Kidney epithelial cell (primary cell): ENCODE measurements at regions not wholly inside any gene's neighbourhood (a gene's known extent, or its start where the extent isn't known, plus 50 kb on each side); places are given as distances from the start of the nearest gene placed in this dataset.

Experiments
- DNase-seq: peaks from one replicate; pipeline ENCODE4 v3.0.0-alpha.2; 2010; ENCODE audit warnings: low read depth
- H3K27me3 ChIP-seq: 2 replicates; pipeline ENCODE4 v1.6.0; 2011; ENCODE audit warnings: low read length; ENCODE audit not compliant: control insufficient read depth, insufficient read depth
- H3K36me3 ChIP-seq: 2 replicates; pipeline ENCODE4 v1.5.1; 2011; ENCODE audit warnings: low read length; ENCODE audit not compliant: control insufficient read depth, insufficient read depth
- H3K4me3 ChIP-seq: 2 replicates; pipeline ENCODE4 v1.5.1; 2011; ENCODE audit warnings: low read depth, mild to moderate bottlenecking, control low read depth, low read length
- TF ChIP-seq, protein P1 (sequence below): IDR thresholded peaks from 2 replicates; pipeline ENCODE4 v1.5.1; 2011; ENCODE audit warnings: mild to moderate bottlenecking, moderate library complexity, low read length, control low read depth, inconsistent platforms; ENCODE audit not compliant: insufficient read depth, poor library complexity, severe bottlenecking

- TF ChIP-seq, protein P1, sequence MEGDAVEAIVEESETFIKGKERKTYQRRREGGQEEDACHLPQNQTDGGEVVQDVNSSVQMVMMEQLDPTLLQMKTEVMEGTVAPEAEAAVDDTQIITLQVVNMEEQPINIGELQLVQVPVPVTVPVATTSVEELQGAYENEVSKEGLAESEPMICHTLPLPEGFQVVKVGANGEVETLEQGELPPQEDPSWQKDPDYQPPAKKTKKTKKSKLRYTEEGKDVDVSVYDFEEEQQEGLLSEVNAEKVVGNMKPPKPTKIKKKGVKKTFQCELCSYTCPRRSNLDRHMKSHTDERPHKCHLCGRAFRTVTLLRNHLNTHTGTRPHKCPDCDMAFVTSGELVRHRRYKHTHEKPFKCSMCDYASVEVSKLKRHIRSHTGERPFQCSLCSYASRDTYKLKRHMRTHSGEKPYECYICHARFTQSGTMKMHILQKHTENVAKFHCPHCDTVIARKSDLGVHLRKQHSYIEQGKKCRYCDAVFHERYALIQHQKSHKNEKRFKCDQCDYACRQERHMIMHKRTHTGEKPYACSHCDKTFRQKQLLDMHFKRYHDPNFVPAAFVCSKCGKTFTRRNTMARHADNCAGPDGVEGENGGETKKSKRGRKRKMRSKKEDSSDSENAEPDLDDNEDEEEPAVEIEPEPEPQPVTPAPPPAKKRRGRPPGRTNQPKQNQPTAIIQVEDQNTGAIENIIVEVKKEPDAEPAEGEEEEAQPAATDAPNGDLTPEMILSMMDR: no peak
- no peak overlapping the region for H3K4me3 ChIP-seq
- H3K36me3 ChIP-seq: no peaks in the 10 kb centered on the region
- H3K27me3 ChIP-seq: no peaks in the 10 kb centered on the region
- DNase-seq: no peak
Observed at GRCh38 chr2:41911033-41911432, 136.8 kb upstream of the PKDCC start.

- Histone ChIP-seq H3K27me3 (no peaks in the 10 kb centered on the region), H3K36me3 (no peaks in the 10 kb centered on the region)
Observed at GRCh38 chr2:41912337-41912736, 135.5 kb upstream of the PKDCC start.

DNA sequence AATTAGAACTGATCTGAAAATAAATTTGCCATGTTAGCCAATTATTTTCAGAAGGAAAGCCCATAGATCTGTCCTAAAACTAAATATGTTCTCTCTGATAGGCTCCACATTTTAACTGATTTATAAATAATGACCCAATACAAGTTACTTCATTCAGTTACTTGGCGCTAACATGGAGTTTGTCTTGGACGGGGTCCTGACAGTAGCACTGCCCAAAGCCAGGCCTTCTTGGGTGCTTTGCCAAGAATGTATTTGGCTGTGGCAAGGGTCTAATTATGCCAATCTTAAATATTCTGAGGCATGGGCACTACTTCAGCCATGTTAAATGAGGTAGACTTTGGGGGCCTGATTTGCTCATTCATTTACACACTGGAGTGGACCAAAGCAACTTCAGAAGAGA lies 135.0 kb upstream of the PKDCC start:
- no peak overlapping the region for H3K4me3 ChIP-seq
- H3K27me3 ChIP-seq: no peaks in the 10 kb centered on the region
- TF ChIP-seq, protein P1: no peak
- no peaks in the 10 kb centered on the region for H3K36me3 ChIP-seq
- no peak for DNase-seq

More at GRCh38 chr2:41912337-41912736, 135.5 kb upstream of the PKDCC start:
- H3K4me3 ChIP-seq: no peak overlapping the region
- TF ChIP-seq, protein P1: no peak
- no peak for DNase-seq

- Histone ChIP-seq H3K36me3 (no peaks in the 10 kb centered on the region), H3K27me3 (no peaks in the 10 kb centered on the region), H3K4me3 (no peak overlapping the region)
- TF ChIP-seq, protein P1: no peak
- DNase-seq: no peak
Observed at GRCh38 chr2:41913311-41913710, 134.5 kb upstream of the PKDCC start.

DNA sequence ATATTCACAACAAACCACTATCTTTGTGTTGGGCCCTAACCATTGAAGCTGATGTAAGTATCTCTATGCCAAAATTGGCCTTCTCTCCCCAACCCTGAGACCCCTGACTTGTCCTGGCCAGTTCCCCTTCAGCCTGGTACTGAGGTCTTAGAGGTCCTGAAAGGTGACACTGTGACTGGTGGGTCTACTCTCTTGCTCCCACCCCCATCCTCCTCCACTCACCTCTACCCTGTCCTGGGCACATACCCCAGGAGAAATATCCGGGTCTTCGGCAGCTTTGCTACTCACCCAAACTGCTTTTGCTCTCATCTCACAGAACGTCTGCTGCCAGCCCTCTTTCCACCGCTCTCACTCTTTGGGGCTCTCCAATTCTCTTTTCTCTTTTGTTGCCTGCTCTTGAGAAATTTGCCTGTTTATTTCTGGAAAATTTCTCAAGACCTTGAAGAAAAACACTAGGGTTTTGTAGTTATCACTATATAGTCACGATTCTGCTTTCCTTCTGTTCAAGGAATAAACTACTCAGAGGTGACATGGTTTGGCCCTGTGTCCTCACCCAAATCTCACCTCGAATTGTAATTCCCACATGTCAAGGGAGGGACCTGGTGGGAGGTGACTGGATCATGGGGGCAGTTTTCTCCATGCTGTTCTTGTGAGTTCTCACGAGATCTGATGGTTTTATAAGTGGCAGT lies 133.8 kb upstream of the PKDCC start:
- no peaks in the 10 kb centered on the region for H3K36me3 ChIP-seq
- no peaks in the 10 kb centered on the region for H3K27me3 ChIP-seq
- no peak for DNase-seq
- TF ChIP-seq, protein P1: no peak
- H3K4me3 ChIP-seq: no peak overlapping the region

- H3K27me3 ChIP-seq: no peaks in the 10 kb centered on the region
- H3K36me3 ChIP-seq: no peaks in the 10 kb centered on the region
- DNase-seq: no peak
- TF ChIP-seq, protein P1: no peak
- no peak overlapping the region for H3K4me3 ChIP-seq
Observed at GRCh38 chr2:41914936-41915335, 132.9 kb upstream of the PKDCC start.
